ENCODE measurements at regions not wholly inside any gene's neighbourhood (a gene's known extent, or its start where the extent isn't known, plus 50 kb on each side); places are given as distances from the start of the nearest gene placed in this dataset.

- ChIA-PET CTCF (no interaction called here), POLR2A (no interaction called here)
- WGBS (ENCODE audit: insufficient coverage) = no CpG with 5 or more reads among the region's 1 CpG
- H3K36me3 ChIP-seq (ENCODE audit: control insufficient read depth in 4 of 4, insufficient read depth in 4 of 4, low read length in 3 of 4) = no peaks in the 10 kb centered on the region
- H3K9me3 ChIP-seq (ENCODE audit: control extremely low read depth in 1 of 5, control insufficient read depth in 4 of 5, insufficient read depth in 2 of 5, low read depth in 1 of 5, low read length in 4 of 5) = no peaks in the 10 kb centered on the region
- H3K27me3 ChIP-seq (replicated peaks in 2 of 5; ENCODE audit: control insufficient read depth in 4 of 5, insufficient read depth in 5 of 5, low read length in 4 of 5) = no peaks in the 10 kb centered on the region
- H3K27ac ChIP-seq (ENCODE audit: insufficient read depth in 1 of 2, low read depth in 1 of 2, low read length in 2 of 2, poor library complexity in 1 of 2, severe bottlenecking in 2 of 2) = no peak overlapping the region
- H3K4me1 ChIP-seq (ENCODE audit: control extremely low read depth in 1 of 4, control insufficient read depth in 4 of 4, insufficient read depth in 4 of 4, low read length in 3 of 4) = no peaks in the 10 kb centered on the region
- H3K4me3 ChIP-seq (ENCODE audit: control insufficient read depth in 1 of 7, extremely low read depth in 1 of 7, insufficient read depth in 4 of 7, low read depth in 2 of 7, low read length in 6 of 7) = no peak overlapping the region
- DNase-seq = no peak
Measured at GRCh38 chr4:149166365-149166764, 649.3 kb downstream of the IQCM start.

DNA sequence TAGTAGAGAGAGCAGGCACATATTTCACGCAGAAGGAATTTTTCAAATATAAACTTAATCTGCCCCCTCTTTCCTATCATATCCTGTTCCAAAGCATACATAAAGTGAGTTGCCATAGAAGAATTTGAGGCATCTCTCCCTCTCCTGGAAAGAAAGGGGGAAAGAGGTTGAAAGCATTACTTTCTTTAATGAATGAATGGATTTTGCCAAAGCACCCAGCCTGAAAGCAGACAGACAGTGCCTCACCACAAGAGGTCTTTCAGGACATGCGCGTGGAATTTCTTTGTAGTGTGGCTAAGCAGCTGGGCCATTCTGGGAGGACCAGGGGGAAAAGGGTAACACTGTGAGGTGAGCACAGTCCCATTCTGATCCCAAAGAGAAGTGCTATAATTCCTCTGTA, 651.4 kb downstream of the IQCM start:
- POLR2A ChIA-PET = no interaction called here

DNA sequence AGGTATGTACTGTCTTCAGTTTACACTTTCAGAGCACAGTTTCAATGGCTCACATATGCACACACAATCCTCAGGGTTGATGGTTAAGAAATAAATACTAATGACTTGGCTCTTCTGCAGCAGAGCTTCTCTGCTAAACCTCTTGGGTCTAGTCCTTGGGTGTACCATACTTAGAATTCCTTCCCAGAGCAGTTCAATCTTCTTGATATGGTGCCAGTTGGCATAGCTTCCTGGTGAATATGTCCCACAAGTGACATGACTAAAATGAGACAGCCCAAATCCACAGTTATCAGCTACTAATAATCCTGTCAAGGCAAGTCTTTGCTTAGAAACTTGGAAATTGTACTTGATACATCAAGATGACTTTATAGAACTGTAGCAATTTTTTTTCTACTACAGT, 654.4 kb downstream of the IQCM start:
- Histone ChIP-seq H3K4me1 (ENCODE audit: control extremely low read depth in 1 of 4, control insufficient read depth in 4 of 4, insufficient read depth in 4 of 4, low read length in 3 of 4) (no peaks in the 10 kb centered on the region), H3K9me3 (ENCODE audit: control extremely low read depth in 1 of 5, control insufficient read depth in 4 of 5, insufficient read depth in 2 of 5, low read depth in 1 of 5, low read length in 4 of 5) (no peaks in the 10 kb centered on the region), H3K27me3 (replicated peaks in 2 of 5; ENCODE audit: control insufficient read depth in 4 of 5, insufficient read depth in 5 of 5, low read length in 4 of 5) (no peaks in the 10 kb centered on the region), H3K4me3 (ENCODE audit: control insufficient read depth in 1 of 7, extremely low read depth in 1 of 7, insufficient read depth in 4 of 7, low read depth in 2 of 7, low read length in 6 of 7) (no peak overlapping the region), H3K36me3 (ENCODE audit: control insufficient read depth in 4 of 4, insufficient read depth in 4 of 4, low read length in 3 of 4) (no peaks in the 10 kb centered on the region), H3K27ac (ENCODE audit: insufficient read depth in 1 of 2, low read depth in 1 of 2, low read length in 2 of 2, poor library complexity in 1 of 2, severe bottlenecking in 2 of 2) (no peak overlapping the region)
- DNase-seq = no peak
- ChIA-PET POLR2A (no interaction called here), CTCF (no interaction called here)

More for the DNA sequence above, 651.4 kb downstream of the IQCM start:
- Histone ChIP-seq H3K9me3 (ENCODE audit: control extremely low read depth in 1 of 5, control insufficient read depth in 4 of 5, insufficient read depth in 2 of 5, low read depth in 1 of 5, low read length in 4 of 5) (no peaks in the 10 kb centered on the region), H3K4me1 (ENCODE audit: control extremely low read depth in 1 of 4, control insufficient read depth in 4 of 4, insufficient read depth in 4 of 4, low read length in 3 of 4) (no peaks in the 10 kb centered on the region), H3K36me3 (ENCODE audit: control insufficient read depth in 4 of 4, insufficient read depth in 4 of 4, low read length in 3 of 4) (no peaks in the 10 kb centered on the region), H3K27ac (ENCODE audit: insufficient read depth in 1 of 2, low read depth in 1 of 2, low read length in 2 of 2, poor library complexity in 1 of 2, severe bottlenecking in 2 of 2) (no peak overlapping the region), H3K4me3 (ENCODE audit: control insufficient read depth in 1 of 7, extremely low read depth in 1 of 7, insufficient read depth in 4 of 7, low read depth in 2 of 7, low read length in 6 of 7) (no peak overlapping the region), H3K27me3 (replicated peaks in 2 of 5; ENCODE audit: control insufficient read depth in 4 of 5, insufficient read depth in 5 of 5, low read length in 4 of 5) (no peaks in the 10 kb centered on the region)
- DNase-seq = no peak
- CTCF ChIA-PET = no interaction called here
- WGBS (ENCODE audit: insufficient coverage) = no CpG with 5 or more reads among the region's 3 CpGs

GRCh38 chr4:149160370-149160769, 655.3 kb downstream of the IQCM start:
- no peaks in the 10 kb centered on the region for H3K4me1 ChIP-seq (ENCODE audit: control extremely low read depth in 1 of 4, control insufficient read depth in 4 of 4, insufficient read depth in 4 of 4, low read length in 3 of 4)
- H3K36me3 ChIP-seq (ENCODE audit: control insufficient read depth in 4 of 4, insufficient read depth in 4 of 4, low read length in 3 of 4) = no peaks in the 10 kb centered on the region
- CTCF ChIA-PET = no interaction called here
- H3K4me3 ChIP-seq (ENCODE audit: control insufficient read depth in 1 of 7, extremely low read depth in 1 of 7, insufficient read depth in 4 of 7, low read depth in 2 of 7, low read length in 6 of 7) = no peak overlapping the region
- H3K9me3 ChIP-seq (ENCODE audit: control extremely low read depth in 1 of 5, control insufficient read depth in 4 of 5, insufficient read depth in 2 of 5, low read depth in 1 of 5, low read length in 4 of 5) = no peaks in the 10 kb centered on the region
- no CpG with 5 or more reads among the region's 2 CpGs for WGBS (ENCODE audit: insufficient coverage)
- no peak overlapping the region for H3K27ac ChIP-seq (ENCODE audit: insufficient read depth in 1 of 2, low read depth in 1 of 2, low read length in 2 of 2, poor library complexity in 1 of 2, severe bottlenecking in 2 of 2)
- H3K27me3 ChIP-seq (replicated peaks in 2 of 5; ENCODE audit: control insufficient read depth in 4 of 5, insufficient read depth in 5 of 5, low read length in 4 of 5) = no peaks in the 10 kb centered on the region
- DNase-seq = no peak
- POLR2A ChIA-PET = no interaction called here

DNA sequence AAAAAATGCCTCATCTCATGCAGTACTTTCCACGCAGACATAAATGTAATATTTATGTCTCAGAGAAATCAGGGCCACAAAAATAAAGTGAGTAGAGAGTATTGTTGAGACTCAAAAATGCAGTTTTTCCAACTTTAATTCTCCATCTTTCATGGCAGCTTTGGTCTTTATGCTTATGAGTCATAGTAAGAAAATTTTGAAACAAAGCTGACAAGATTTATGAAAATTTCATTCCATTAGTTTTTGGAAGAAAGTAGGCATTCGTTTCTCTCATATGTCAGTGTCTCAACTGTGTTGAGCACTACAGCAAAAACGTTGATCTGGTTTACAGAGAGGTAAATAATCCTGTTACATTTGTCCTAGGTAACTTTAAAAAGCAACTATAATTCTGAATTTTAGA, 656.8 kb downstream of the IQCM start:
- Histone ChIP-seq H3K4me3 (ENCODE audit: control insufficient read depth in 1 of 7, extremely low read depth in 1 of 7, insufficient read depth in 4 of 7, low read depth in 2 of 7, low read length in 6 of 7) (no peak overlapping the region), H3K36me3 (ENCODE audit: control insufficient read depth in 4 of 4, insufficient read depth in 4 of 4, low read length in 3 of 4) (no peaks in the 10 kb centered on the region), H3K9me3 (ENCODE audit: control extremely low read depth in 1 of 5, control insufficient read depth in 4 of 5, insufficient read depth in 2 of 5, low read depth in 1 of 5, low read length in 4 of 5) (no peaks in the 10 kb centered on the region), H3K27me3 (replicated peaks in 2 of 5; ENCODE audit: control insufficient read depth in 4 of 5, insufficient read depth in 5 of 5, low read length in 4 of 5) (no peaks in the 10 kb centered on the region), H3K27ac (ENCODE audit: insufficient read depth in 1 of 2, low read depth in 1 of 2, low read length in 2 of 2, poor library complexity in 1 of 2, severe bottlenecking in 2 of 2) (no peak overlapping the region), H3K4me1 (ENCODE audit: control extremely low read depth in 1 of 4, control insufficient read depth in 4 of 4, insufficient read depth in 4 of 4, low read length in 3 of 4) (no peaks in the 10 kb centered on the region)
- WGBS (ENCODE audit: insufficient coverage) = 86% methylated on average over 2 of the region's 3 CpGs
- DNase-seq = no peak
- POLR2A ChIA-PET = no interaction called here
- CTCF ChIA-PET = no interaction called here

GRCh38 chr4:149145803-149146202, 669.8 kb downstream of the IQCM start:
- H3K9me3 ChIP-seq (ENCODE audit: control extremely low read depth in 1 of 5, control insufficient read depth in 4 of 5, insufficient read depth in 2 of 5, low read depth in 1 of 5, low read length in 4 of 5) = peaks cover 0 to 1% (median 0%) of the 10 kb centered on the region in 5 experiments
- no peak overlapping the region for H3K27ac ChIP-seq (ENCODE audit: insufficient read depth in 1 of 2, low read depth in 1 of 2, low read length in 2 of 2, poor library complexity in 1 of 2, severe bottlenecking in 2 of 2)
- POLR2A ChIA-PET = no interaction called here
- H3K27me3 ChIP-seq (replicated peaks in 2 of 5; ENCODE audit: control insufficient read depth in 4 of 5, insufficient read depth in 5 of 5, low read length in 4 of 5) = no peaks in the 10 kb centered on the region
- CTCF ChIA-PET = no interaction called here
- H3K4me1 ChIP-seq (ENCODE audit: control extremely low read depth in 1 of 4, control insufficient read depth in 4 of 4, insufficient read depth in 4 of 4, low read length in 3 of 4) = no peaks in the 10 kb centered on the region
- WGBS (ENCODE audit: insufficient coverage) = 100% methylated on average over 1 of the region's 2 CpGs
- H3K36me3 ChIP-seq (ENCODE audit: control insufficient read depth in 4 of 4, insufficient read depth in 4 of 4, low read length in 3 of 4) = no peaks in the 10 kb centered on the region
- DNase-seq = no peak
- H3K4me3 ChIP-seq (ENCODE audit: control insufficient read depth in 1 of 7, extremely low read depth in 1 of 7, insufficient read depth in 4 of 7, low read depth in 2 of 7, low read length in 6 of 7) = no peak overlapping the region

- no peaks in the 10 kb centered on the region for H3K4me1 ChIP-seq (ENCODE audit: control extremely low read depth in 1 of 4, control insufficient read depth in 4 of 4, insufficient read depth in 4 of 4, low read length in 3 of 4)
- H3K36me3 ChIP-seq (ENCODE audit: control insufficient read depth in 4 of 4, insufficient read depth in 4 of 4, low read length in 3 of 4) = no peaks in the 10 kb centered on the region
- WGBS (ENCODE audit: insufficient coverage) = 83% methylated on average over 1 of the region's 1 CpG
- ChIA-PET POLR2A (no interaction called here), CTCF (no interaction called here)
- H3K27me3 ChIP-seq (replicated peaks in 2 of 5; ENCODE audit: control insufficient read depth in 4 of 5, insufficient read depth in 5 of 5, low read length in 4 of 5) = no peaks in the 10 kb centered on the region
- no peak overlapping the region for H3K4me3 ChIP-seq (ENCODE audit: control insufficient read depth in 1 of 7, extremely low read depth in 1 of 7, insufficient read depth in 4 of 7, low read depth in 2 of 7, low read length in 6 of 7)
- no peak overlapping the region for H3K27ac ChIP-seq (ENCODE audit: insufficient read depth in 1 of 2, low read depth in 1 of 2, low read length in 2 of 2, poor library complexity in 1 of 2, severe bottlenecking in 2 of 2)
- DNase-seq = no peak
- peaks cover 0 to 1% (median 0%) of the 10 kb centered on the region in 5 experiments for H3K9me3 ChIP-seq (ENCODE audit: control extremely low read depth in 1 of 5, control insufficient read depth in 4 of 5, insufficient read depth in 2 of 5, low read depth in 1 of 5, low read length in 4 of 5)
Measured at GRCh38 chr4:149144060-149144459, 671.6 kb downstream of the IQCM start.

DNA sequence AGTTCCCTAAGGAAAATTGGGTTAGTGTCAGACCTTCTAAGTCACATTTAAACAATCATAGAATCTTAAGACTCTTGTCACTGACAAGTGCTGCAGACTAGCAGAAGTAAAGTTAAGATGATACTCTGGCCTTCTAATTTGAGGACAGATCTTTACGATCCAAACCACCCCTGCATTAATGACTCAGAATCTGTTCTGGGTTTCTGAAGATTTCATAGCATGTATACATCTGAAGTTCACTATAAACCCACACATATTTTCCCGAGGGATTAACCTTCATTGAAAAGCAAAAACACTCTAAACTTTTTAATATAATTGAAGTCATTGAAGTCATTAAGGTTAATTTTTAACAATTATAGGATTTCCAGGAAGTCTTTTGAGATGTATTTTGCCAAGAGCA, 674.3 kb downstream of the IQCM start:
- Histone ChIP-seq H3K27ac (ENCODE audit: insufficient read depth in 1 of 2, low read depth in 1 of 2, low read length in 2 of 2, poor library complexity in 1 of 2, severe bottlenecking in 2 of 2) (no peak overlapping the region), H3K36me3 (ENCODE audit: control insufficient read depth in 4 of 4, insufficient read depth in 4 of 4, low read length in 3 of 4) (no peaks in the 10 kb centered on the region), H3K9me3 (ENCODE audit: control extremely low read depth in 1 of 5, control insufficient read depth in 4 of 5, insufficient read depth in 2 of 5, low read depth in 1 of 5, low read length in 4 of 5) (peaks cover 0 to 1% (median 0%) of the 10 kb centered on the region in 5 experiments), H3K4me1 (ENCODE audit: control extremely low read depth in 1 of 4, control insufficient read depth in 4 of 4, insufficient read depth in 4 of 4, low read length in 3 of 4) (no peaks in the 10 kb centered on the region), H3K27me3 (replicated peaks in 2 of 5; ENCODE audit: control insufficient read depth in 4 of 5, insufficient read depth in 5 of 5, low read length in 4 of 5) (no peaks in the 10 kb centered on the region), H3K4me3 (ENCODE audit: control insufficient read depth in 1 of 7, extremely low read depth in 1 of 7, insufficient read depth in 4 of 7, low read depth in 2 of 7, low read length in 6 of 7) (no peak overlapping the region)
- no peak for DNase-seq
- ChIA-PET CTCF (no interaction called here), POLR2A (no interaction called here)
- WGBS (ENCODE audit: insufficient coverage) = 100% methylated on average over 1 of the region's 2 CpGs
